Kidney (tissue), 13 donors: ENCODE measurements at regions not wholly inside any gene's neighbourhood (a gene's known extent, or its start where the extent isn't known, plus 50 kb on each side); places are given as distances from the start of the nearest gene placed in this dataset.

Experiments
- DNase-seq, 5 donors: peaks; one replicate each; pipeline ENCODE4 v3.0.0-alpha.2; 2013 to 2020
- FAIRE-seq: peaks from 2 replicates; lab custom pipeline; 2012; peaks lifted over from hg19 to GRCh38; lab: Jason Lieb, UNC
- H3K27ac ChIP-seq, 2 donors: one replicate each; pipeline ENCODE4 v1.7.0; 2013; ENCODE audit warnings: low read depth in 2 of 2, low read length in 2 of 2, inconsistent platforms in 1 of 2
- H3K27me3 ChIP-seq: one replicate; pipeline ENCODE4 v1.7.1; 2013; ENCODE audit warnings: low read length, inconsistent platforms; ENCODE audit not compliant: control insufficient read depth, insufficient read depth
- H3K36me3 ChIP-seq, 3 donors: one replicate each; pipeline versions ENCODE4 v1.7.0 to v1.7.1; 2013; ENCODE audit warnings: low read length in 3 of 3, control low read depth in 1 of 3, inconsistent platforms in 1 of 3; ENCODE audit not compliant: insufficient read depth in 3 of 3, control insufficient read depth in 2 of 3
- H3K4me1 ChIP-seq, 3 donors: one replicate each; pipeline versions ENCODE4 v1.7.0 to v1.7.1; 2013; ENCODE audit warnings: low read length in 3 of 3, inconsistent platforms in 1 of 3, low read depth in 1 of 3; ENCODE audit not compliant: control insufficient read depth in 2 of 3, insufficient read depth in 2 of 3
- H3K4me3 ChIP-seq, 3 donors: one replicate each; pipeline versions ENCODE4 v1.7.0 to v1.8.1; 2013; ENCODE audit warnings: low read length in 3 of 3, control low read depth in 1 of 3, inconsistent platforms in 1 of 3
- H3K9ac ChIP-seq, 3 donors: one replicate each; pipeline versions ENCODE4 v1.7.0 to v1.7.1; 2013; ENCODE audit warnings: low read length in 3 of 3, control low read depth in 1 of 3, inconsistent platforms in 1 of 3
- H3K9me3 ChIP-seq, 3 donors: one replicate each; pipeline versions ENCODE4 v1.7.0 to v1.7.1; 2013; ENCODE audit warnings: low read length in 3 of 3, control low read depth in 1 of 3, inconsistent platforms in 1 of 3; ENCODE audit not compliant: control insufficient read depth in 2 of 3, insufficient read depth in 1 of 3
- intact Hi-C: fragments of 100-400 bp; cut with DNase I; formaldehyde crosslinking; loops from one replicate; pipeline ENCODE4 v1.11.1; 2022
- TF ChIP-seq, protein P1 (sequence below): IDR thresholded peaks from 3 replicates; pipeline ENCODE4 v1.5.1; 2012; ENCODE audit warnings: mild to moderate bottlenecking, moderate library complexity, borderline replicate concordance; ENCODE audit not compliant: insufficient read depth; ENCODE audit errors: extremely low read depth
- donor health status: control.
- donor health status: control.
- donor health status: control.
- donor health status: control.
- donor health status: control.
- donor health status: DM: yes; HTN: yes; CAD: no.
- donor health status: Normal renal cell carcinoma (clear cell type).

- H3K27ac ChIP-seq: no peak overlapping the region
- DNase-seq (peak in 2 of 5 donors; percentile 1 to 5), FAIRE-seq (no peak)
- no peaks in the 10 kb centered on the region for H3K36me3 ChIP-seq
- no peaks in the 10 kb centered on the region for H3K9me3 ChIP-seq
- TF ChIP-seq, protein P1, sequence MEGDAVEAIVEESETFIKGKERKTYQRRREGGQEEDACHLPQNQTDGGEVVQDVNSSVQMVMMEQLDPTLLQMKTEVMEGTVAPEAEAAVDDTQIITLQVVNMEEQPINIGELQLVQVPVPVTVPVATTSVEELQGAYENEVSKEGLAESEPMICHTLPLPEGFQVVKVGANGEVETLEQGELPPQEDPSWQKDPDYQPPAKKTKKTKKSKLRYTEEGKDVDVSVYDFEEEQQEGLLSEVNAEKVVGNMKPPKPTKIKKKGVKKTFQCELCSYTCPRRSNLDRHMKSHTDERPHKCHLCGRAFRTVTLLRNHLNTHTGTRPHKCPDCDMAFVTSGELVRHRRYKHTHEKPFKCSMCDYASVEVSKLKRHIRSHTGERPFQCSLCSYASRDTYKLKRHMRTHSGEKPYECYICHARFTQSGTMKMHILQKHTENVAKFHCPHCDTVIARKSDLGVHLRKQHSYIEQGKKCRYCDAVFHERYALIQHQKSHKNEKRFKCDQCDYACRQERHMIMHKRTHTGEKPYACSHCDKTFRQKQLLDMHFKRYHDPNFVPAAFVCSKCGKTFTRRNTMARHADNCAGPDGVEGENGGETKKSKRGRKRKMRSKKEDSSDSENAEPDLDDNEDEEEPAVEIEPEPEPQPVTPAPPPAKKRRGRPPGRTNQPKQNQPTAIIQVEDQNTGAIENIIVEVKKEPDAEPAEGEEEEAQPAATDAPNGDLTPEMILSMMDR: no peak
- H3K27me3 ChIP-seq: no peaks in the 10 kb centered on the region
- intact Hi-C loops: no loop called here
- H3K4me3 ChIP-seq: no peak overlapping the region
- no peak overlapping the region for H3K9ac ChIP-seq
- no peaks in the 10 kb centered on the region for H3K4me1 ChIP-seq
Measured at GRCh38 chr7:94813917-94814316, 93.5 kb upstream of the PPP1R9A start.

GRCh38 chr7:94823947-94824346 is 83.4 kb upstream of the PPP1R9A start:
- Histone ChIP-seq H3K36me3 (no peaks in the 10 kb centered on the region), H3K4me3 (no peak overlapping the region), H3K27me3 (no peaks in the 10 kb centered on the region), H3K4me1 (no peaks in the 10 kb centered on the region), H3K27ac (no peak overlapping the region), H3K9ac (no peak overlapping the region), H3K9me3 (peaks cover 0 to 9% (median 0%) of the 10 kb centered on the region in 3 donors)
- DNase-seq: no peak
- intact Hi-C loops: no loop called here
- TF ChIP-seq, protein P1: no peak
- FAIRE-seq: no peak

- no peaks in the 10 kb centered on the region for H3K4me1 ChIP-seq
- no peaks in the 10 kb centered on the region for H3K27me3 ChIP-seq
- TF ChIP-seq, protein P1: no peak
- no peaks in the 10 kb centered on the region for H3K36me3 ChIP-seq
- no peak overlapping the region for H3K9ac ChIP-seq
- peaks cover 0 to 9% (median 0%) of the 10 kb centered on the region in 3 donors for H3K9me3 ChIP-seq
- no peak overlapping the region for H3K4me3 ChIP-seq
- DNase-seq (no peak), FAIRE-seq (no peak)
- intact Hi-C loops: no loop called here
- no peak overlapping the region for H3K27ac ChIP-seq
Measured at GRCh38 chr7:94829987-94830386, 77.4 kb upstream of the PPP1R9A start.

DNA sequence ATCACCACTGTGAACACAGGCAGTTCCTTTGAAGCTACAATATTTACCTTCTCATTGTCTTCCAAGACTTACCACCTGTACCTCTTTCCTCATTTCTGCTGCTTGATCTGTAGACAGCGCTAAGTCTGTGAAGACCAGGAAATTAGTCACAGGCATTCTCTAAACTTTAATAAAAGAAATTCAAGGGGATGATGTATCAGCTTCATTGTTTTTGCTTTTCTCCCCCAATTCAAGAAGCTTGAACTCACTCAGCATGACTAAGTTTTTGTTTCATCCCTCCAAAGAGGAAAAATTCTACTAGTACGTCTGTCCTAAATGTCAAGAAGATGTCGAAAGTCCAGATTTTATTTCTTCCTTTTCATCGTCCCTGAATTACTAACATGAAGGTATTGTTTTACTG is 75.3 kb upstream of the PPP1R9A start:
- intact Hi-C loops: no loop called here
- TF ChIP-seq, protein P1: no peak
- no peak for FAIRE-seq
- H3K4me1 ChIP-seq: no peaks in the 10 kb centered on the region
- peaks cover 0 to 3% (median 0%) of the 10 kb centered on the region in 3 donors for H3K9me3 ChIP-seq
- no peaks in the 10 kb centered on the region for H3K27me3 ChIP-seq
- H3K4me3 ChIP-seq: no peak overlapping the region
- no peak overlapping the region for H3K27ac ChIP-seq
- no peak for DNase-seq
- no peak overlapping the region for H3K9ac ChIP-seq
- no peaks in the 10 kb centered on the region for H3K36me3 ChIP-seq
